Activated naive CD8-positive, alpha-beta T cell treated with anti-CD3 and anti-CD28 coated beads, Interleukin-2, amount 10 ng/mL, durations not matched to agents 7 days and 5 days (primary cell): ENCODE measurements at regions not wholly inside any gene's neighbourhood (a gene's known extent, or its start where the extent isn't known, plus 50 kb on each side); places are given as distances from the start of the nearest gene placed in this dataset.

Experiments used
- ATAC-seq: fragments of 150-1000 bp; cut with Tn5 transposase; one replicate; pipeline ENCODE4 v1.10.0; 2021; ENCODE audit warnings: low read depth, moderate library complexity
- POLR2A ChIA-PET: fragments of 350-600 bp; sonication (Branson Sonifier 250); formaldehyde crosslinking; loops from one replicate; lab custom pipeline; 2021; ENCODE audit warnings: antibody characterized with exemption; lab: Charles Lee
- DNase-seq: peaks from one replicate; pipeline ENCODE4 v3.0.0; 2021
- H3K27ac Mint-ChIP-seq: one replicate; pipeline ENCODE4 v1.8.0; 2022; ENCODE audit warnings: mild to moderate bottlenecking, mixed read lengths
- H3K27me3 Mint-ChIP-seq: one replicate; pipeline ENCODE4 v1.8.0; 2022; ENCODE audit warnings: mild to moderate bottlenecking, moderate library complexity, mixed read lengths
- H3K36me3 Mint-ChIP-seq: one replicate; pipeline ENCODE4 v1.8.0; 2021; ENCODE audit warnings: mild to moderate bottlenecking, mixed read lengths
- H3K4me1 Mint-ChIP-seq: one replicate; pipeline ENCODE4 v1.8.0; 2021; ENCODE audit warnings: mixed read lengths
- H3K4me3 Mint-ChIP-seq: one replicate; pipeline ENCODE4 v1.8.0; 2022; ENCODE audit warnings: mild to moderate bottlenecking, moderate library complexity, mixed read lengths
- H3K9me3 Mint-ChIP-seq: one replicate; pipeline ENCODE4 v1.8.0; 2021; ENCODE audit warnings: mixed read lengths

DNA sequence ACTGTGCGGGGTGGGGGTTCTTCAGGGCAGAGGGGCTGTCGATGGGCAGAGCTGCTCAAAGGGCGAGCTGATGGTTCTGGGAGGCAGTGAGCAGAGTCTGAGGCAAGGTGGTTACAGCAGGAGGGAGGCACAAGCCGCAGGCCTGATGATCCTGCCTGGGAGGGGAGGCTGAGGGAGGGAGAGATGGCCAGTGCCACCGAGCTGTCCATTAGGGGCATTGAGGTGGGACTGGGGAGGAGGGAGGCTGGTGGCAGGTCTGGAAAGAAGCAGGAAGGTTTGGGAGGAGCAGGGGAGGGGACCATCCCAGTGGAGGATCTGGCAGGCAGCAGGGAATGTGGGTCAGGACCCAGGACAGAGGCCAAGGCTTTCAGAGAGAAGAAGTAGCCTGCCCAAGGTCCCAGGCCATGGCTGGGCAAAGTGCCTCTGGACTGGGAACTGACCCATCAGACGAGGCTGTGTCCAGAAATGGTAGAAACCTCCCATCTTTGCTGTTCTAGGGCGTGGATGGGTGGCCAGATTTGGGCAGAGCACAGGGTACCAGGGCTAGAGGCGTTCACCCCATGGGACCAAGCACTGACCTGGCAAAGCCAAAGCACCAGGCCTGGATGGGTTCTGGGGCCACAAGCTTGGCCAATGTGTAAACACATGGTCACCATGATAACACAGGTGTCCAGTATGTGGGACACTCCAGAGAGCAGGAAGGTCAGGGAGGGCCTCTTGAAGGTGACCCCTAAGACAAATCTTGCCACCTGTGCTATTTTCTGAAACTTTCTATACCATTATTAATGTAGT is 55.5 kb downstream of the INHBB start:
- ATAC-seq, result no peak
- POLR2A ChIA-PET, result no interaction called here
- no peak for DNase-seq
- Mint-ChIP-seq H3K27ac (no peak overlapping the region), H3K9me3 (no peaks in the 10 kb centered on the region), H3K36me3 (no peaks in the 10 kb centered on the region), H3K27me3 (peaks cover 5% of the 10 kb centered on the region), H3K4me1 (no peaks in the 10 kb centered on the region), H3K4me3 (no peak overlapping the region)

GRCh38 chr2:120402067-120402433 is 56.1 kb downstream of the INHBB start:
- peaks cover 5% of the 10 kb centered on the region for H3K27me3 Mint-ChIP-seq
- H3K4me3 Mint-ChIP-seq, result no peak overlapping the region
- H3K36me3 Mint-ChIP-seq, result no peaks in the 10 kb centered on the region
- DNase-seq (no peak), ATAC-seq (no peak)
- POLR2A ChIA-PET, result no interaction called here
- no peaks in the 10 kb centered on the region for H3K4me1 Mint-ChIP-seq
- H3K27ac Mint-ChIP-seq, result no peak overlapping the region
- no peaks in the 10 kb centered on the region for H3K9me3 Mint-ChIP-seq

- Mint-ChIP-seq H3K4me1 (no peaks in the 10 kb centered on the region), H3K9me3 (no peaks in the 10 kb centered on the region), H3K27ac (no peak overlapping the region), H3K27me3 (peaks cover 5% of the 10 kb centered on the region), H3K36me3 (no peaks in the 10 kb centered on the region), H3K4me3 (no peak overlapping the region)
- no peak for DNase-seq
- POLR2A ChIA-PET, result no interaction called here
- no peak for ATAC-seq
Observed at GRCh38 chr2:120402508-120402907, 56.6 kb downstream of the INHBB start.

DNA sequence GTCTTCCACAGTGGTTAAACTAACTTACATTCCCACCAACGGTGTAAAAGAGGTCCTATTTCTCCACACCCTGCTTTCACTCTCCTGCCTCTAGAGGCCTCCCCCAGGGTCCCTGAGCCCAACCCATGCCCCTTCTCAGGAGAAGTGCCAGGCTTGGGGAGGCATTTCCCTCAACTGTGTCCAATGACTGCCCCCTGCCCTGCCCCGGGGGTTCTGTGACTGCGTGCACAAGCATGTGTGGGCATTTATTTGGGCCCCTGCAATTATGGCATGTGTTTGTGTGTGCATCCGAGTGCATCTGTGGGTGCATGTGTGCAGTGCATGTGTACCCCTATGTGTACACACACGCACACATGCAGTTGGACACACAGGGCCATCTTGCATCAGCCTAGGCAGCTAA is 57.3 kb downstream of the INHBB start:
- ATAC-seq (no peak), DNase-seq (no peak)
- H3K27ac Mint-ChIP-seq, result no peak overlapping the region
- no peaks in the 10 kb centered on the region for H3K4me1 Mint-ChIP-seq
- H3K36me3 Mint-ChIP-seq, result no peaks in the 10 kb centered on the region
- POLR2A ChIA-PET, result no interaction called here
- H3K4me3 Mint-ChIP-seq, result no peak overlapping the region
- no peaks in the 10 kb centered on the region for H3K9me3 Mint-ChIP-seq
- peaks cover 5% of the 10 kb centered on the region for H3K27me3 Mint-ChIP-seq

DNA sequence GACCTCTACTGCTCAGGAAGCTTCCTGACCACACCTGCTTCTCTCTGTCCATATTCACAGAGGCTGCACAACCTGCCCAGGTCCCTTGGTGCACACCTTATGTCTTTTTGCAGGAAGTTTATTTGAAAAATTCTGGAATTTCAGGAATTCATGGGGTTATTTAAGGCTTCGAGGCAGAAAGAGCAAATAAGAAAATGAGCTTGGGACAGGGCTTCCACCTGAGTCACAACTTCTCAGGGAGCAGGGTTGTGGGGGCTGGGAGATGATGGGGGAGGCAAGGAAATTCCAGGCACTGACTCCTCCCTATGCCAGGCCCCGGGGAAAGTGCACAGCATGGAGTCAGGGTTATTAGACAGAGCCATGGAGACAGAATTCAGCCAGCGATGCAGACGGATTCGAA is 57.7 kb downstream of the INHBB start:
- H3K4me3 Mint-ChIP-seq, result no peak overlapping the region

GRCh38 chr2:120404274-120404673 is 58.3 kb downstream of the INHBB start:
- H3K27me3 Mint-ChIP-seq, result peaks cover 5% of the 10 kb centered on the region
- ATAC-seq (no peak), DNase-seq (no peak)
- H3K4me1 Mint-ChIP-seq, result no peaks in the 10 kb centered on the region
- H3K36me3 Mint-ChIP-seq, result no peaks in the 10 kb centered on the region
- POLR2A ChIA-PET, result no interaction called here
- peaks cover 1% of the 10 kb centered on the region for H3K9me3 Mint-ChIP-seq
- H3K27ac Mint-ChIP-seq, result no peak overlapping the region
- no peak overlapping the region for H3K4me3 Mint-ChIP-seq

More for the DNA sequence above, 57.7 kb downstream of the INHBB start:
- no peaks in the 10 kb centered on the region for H3K4me1 Mint-ChIP-seq
- H3K27me3 Mint-ChIP-seq, result peaks cover 5% of the 10 kb centered on the region
- peaks cover 1% of the 10 kb centered on the region for H3K9me3 Mint-ChIP-seq
- ATAC-seq (no peak), DNase-seq (no peak)
- H3K36me3 Mint-ChIP-seq, result no peaks in the 10 kb centered on the region
- no peak overlapping the region for H3K27ac Mint-ChIP-seq
- POLR2A ChIA-PET, result no interaction called here

DNA sequence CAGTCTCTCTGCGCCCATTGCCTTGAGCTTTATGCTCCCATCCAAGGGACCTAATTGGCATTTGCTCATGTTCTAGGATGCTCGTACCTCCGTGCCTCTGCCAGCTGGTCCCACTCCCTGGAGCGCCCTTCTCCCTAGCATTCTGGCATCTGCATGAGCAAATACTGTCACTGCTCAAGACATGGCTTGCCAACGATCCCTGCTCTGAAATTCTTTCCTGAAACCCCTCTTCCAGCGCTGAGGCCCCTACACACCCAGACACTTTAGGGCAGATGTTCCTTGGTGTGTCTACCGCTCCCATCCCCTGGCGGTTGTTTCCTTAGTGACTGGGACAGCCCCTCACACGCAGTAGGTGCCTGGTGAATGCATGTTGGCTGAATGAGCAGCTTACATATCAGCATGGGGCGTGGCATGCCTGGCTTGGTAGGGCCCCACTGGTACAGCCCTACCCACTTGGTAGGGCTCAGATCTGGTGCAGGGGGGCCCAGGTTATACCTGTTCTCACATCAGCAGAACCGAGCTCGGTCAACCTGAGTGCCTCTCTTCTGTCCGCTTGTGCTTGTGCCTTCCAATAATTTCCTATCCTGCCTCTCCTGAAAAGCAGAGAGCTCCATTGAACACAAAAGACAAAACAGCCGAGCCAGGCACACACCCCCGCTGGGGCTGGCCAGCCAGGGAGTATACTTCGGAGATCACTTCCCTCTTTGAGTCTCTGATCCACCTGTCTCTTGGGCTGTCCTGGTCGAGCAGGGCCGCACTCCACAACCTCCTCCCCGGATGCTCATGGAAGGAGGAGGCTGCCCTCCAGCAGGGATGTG is 59.2 kb downstream of the INHBB start:
- H3K36me3 Mint-ChIP-seq, result no peaks in the 10 kb centered on the region
- POLR2A ChIA-PET, result no interaction called here
- H3K9me3 Mint-ChIP-seq, result peaks cover 1% of the 10 kb centered on the region
- H3K27ac Mint-ChIP-seq, result no peak overlapping the region
- peaks cover 5% of the 10 kb centered on the region for H3K27me3 Mint-ChIP-seq
- no peak overlapping the region for H3K4me3 Mint-ChIP-seq
- ATAC-seq (no peak), DNase-seq (no peak)
- no peaks in the 10 kb centered on the region for H3K4me1 Mint-ChIP-seq

DNA sequence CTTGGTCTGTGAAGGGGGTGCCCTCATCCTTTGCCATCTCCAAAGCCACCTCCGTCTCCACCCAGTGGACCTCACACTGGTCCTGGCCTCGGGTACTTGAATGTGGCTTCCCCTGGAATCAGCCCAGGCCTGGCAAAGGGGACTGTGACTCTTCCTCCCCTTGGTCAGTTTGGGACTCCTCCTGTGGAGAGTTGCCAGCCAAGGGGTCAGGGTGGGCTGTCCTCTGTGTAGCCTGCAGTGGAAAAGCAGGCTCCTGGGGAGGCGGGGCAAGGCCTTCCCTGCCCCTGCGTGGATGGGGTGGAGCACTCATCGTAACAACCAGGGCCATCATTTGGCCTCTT is 59.8 kb downstream of the INHBB start:
- no peak for DNase-seq
- ATAC-seq, result no peak
- Mint-ChIP-seq H3K4me3 (no peak overlapping the region), H3K27me3 (peaks cover 5% of the 10 kb centered on the region), H3K4me1 (no peaks in the 10 kb centered on the region), H3K36me3 (no peaks in the 10 kb centered on the region), H3K9me3 (peaks cover 1% of the 10 kb centered on the region), H3K27ac (no peak overlapping the region)
- POLR2A ChIA-PET, result no interaction called here

- ATAC-seq (no peak), DNase-seq (no peak)
- no peaks in the 10 kb centered on the region for H3K4me1 Mint-ChIP-seq
- peaks cover 5% of the 10 kb centered on the region for H3K9me3 Mint-ChIP-seq
- H3K4me3 Mint-ChIP-seq, result no peak overlapping the region
- peaks cover 5% of the 10 kb centered on the region for H3K27me3 Mint-ChIP-seq
- H3K27ac Mint-ChIP-seq, result no peak overlapping the region
- POLR2A ChIA-PET, result no interaction called here
- no peaks in the 10 kb centered on the region for H3K36me3 Mint-ChIP-seq
Observed at GRCh38 chr2:120406566-120406965, 60.6 kb downstream of the INHBB start.

DNA sequence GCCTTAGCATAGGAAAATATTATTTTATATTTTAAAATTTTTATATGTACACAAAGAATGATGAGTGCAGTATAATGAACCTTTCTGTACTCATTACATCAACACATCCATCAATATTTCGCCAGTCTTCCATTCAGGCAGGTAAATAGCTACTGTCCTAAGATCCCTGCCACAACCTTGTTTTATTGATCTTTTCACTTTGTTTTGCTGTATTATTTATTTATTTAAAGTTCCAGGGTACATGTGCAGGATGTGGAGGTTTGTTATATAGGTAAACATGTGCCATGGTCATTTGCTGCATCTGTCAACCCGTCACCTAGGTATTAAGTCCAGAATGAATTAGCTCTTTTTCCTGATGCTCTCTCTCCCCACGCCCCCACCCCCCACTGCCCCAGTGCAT is 64.6 kb downstream of the INHBB start:
- H3K36me3 Mint-ChIP-seq, result no peaks in the 10 kb centered on the region
- ATAC-seq (no peak), DNase-seq (no peak)
- POLR2A ChIA-PET, result no interaction called here
- no peak overlapping the region for H3K4me3 Mint-ChIP-seq
- H3K27me3 Mint-ChIP-seq, result peaks cover 20% of the 10 kb centered on the region
- no peaks in the 10 kb centered on the region for H3K4me1 Mint-ChIP-seq
- H3K27ac Mint-ChIP-seq, result no peak overlapping the region
- peaks cover 6% of the 10 kb centered on the region for H3K9me3 Mint-ChIP-seq

GRCh38 chr2:120415060-120415459 is 69.1 kb downstream of the INHBB start:
- POLR2A ChIA-PET, result no interaction called here
- no peaks in the 10 kb centered on the region for H3K4me1 Mint-ChIP-seq
- H3K36me3 Mint-ChIP-seq, result no peaks in the 10 kb centered on the region
- H3K4me3 Mint-ChIP-seq, result no peak overlapping the region
- H3K27me3 Mint-ChIP-seq, result peaks cover 18% of the 10 kb centered on the region
- peaks cover 5% of the 10 kb centered on the region for H3K9me3 Mint-ChIP-seq
- ATAC-seq (no peak), DNase-seq (no peak)
- no peak overlapping the region for H3K27ac Mint-ChIP-seq

GRCh38 chr2:120415728-120416509 is 70.0 kb downstream of the INHBB start:
- H3K27me3 Mint-ChIP-seq, result peaks cover 23% of the 10 kb centered on the region
- no peak overlapping the region for H3K27ac Mint-ChIP-seq
- peaks cover 3% of the 10 kb centered on the region for H3K9me3 Mint-ChIP-seq
- no peaks in the 10 kb centered on the region for H3K36me3 Mint-ChIP-seq
- no peak overlapping the region for H3K4me3 Mint-ChIP-seq
- POLR2A ChIA-PET, result no interaction called here
- DNase-seq (no peak), ATAC-seq (no peak)
- H3K4me1 Mint-ChIP-seq, result no peaks in the 10 kb centered on the region

DNA sequence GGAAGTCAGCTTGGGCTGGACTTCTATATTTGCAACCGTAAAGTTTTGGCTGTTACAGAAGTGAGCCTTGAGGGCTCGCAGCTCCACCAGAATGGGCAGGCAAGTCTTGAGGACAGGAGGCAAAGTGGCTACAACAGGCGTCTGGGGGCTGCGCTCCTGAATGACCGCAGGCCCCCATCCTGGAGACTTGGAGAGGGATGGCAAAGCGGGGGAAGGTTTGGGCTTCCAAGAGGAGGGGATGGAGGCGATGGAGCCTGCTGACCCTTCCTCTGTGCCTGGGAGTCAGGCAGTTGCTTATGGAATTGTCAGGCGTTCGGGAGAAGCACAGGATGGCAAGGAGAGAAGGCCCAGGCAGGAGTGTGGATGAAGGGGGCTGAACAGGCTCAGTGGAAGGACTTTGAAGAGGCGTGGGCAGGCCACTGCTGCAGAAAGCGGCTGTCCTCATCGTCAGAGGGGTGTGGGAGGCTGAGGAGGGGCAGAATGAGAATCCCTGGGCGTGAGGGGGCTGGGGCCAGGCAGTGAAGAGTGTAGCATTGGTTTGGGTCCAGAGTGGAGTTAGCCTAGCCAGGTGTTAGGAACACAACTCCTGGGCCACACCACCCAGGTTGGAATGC is 72.3 kb downstream of the INHBB start:
- DNase-seq, result no peak
- peaks cover 22% of the 10 kb centered on the region for H3K27me3 Mint-ChIP-seq
- no peak overlapping the region for H3K27ac Mint-ChIP-seq
- POLR2A ChIA-PET, result no interaction called here
- no peaks in the 10 kb centered on the region for H3K36me3 Mint-ChIP-seq
- no peak overlapping the region for H3K4me3 Mint-ChIP-seq
- H3K4me1 Mint-ChIP-seq, result no peaks in the 10 kb centered on the region
- no peaks in the 10 kb centered on the region for H3K9me3 Mint-ChIP-seq
- ATAC-seq, result no peak
